H9 (cell line): ENCODE measurements at regions not wholly inside any gene's neighbourhood (a gene's known extent, or its start where the extent isn't known, plus 50 kb on each side); places are given as distances from the start of the nearest gene placed in this dataset.

ENCODE experiments used
- DNase-seq: peaks from one replicate; pipeline ENCODE4 v3.0.0-alpha.2; 2017
- H2AFZ ChIP-seq: one replicate; pipeline ENCODE4 v1.6.1; 2013; ENCODE audit warnings: mild to moderate bottlenecking, low read length, control low read depth, moderate library complexity
- H2AK5ac ChIP-seq: 2 replicates; pipeline ENCODE4 v1.6.1; 2013; ENCODE audit warnings: low read length, control low read depth, mixed read lengths; ENCODE audit not compliant: insufficient read length
- H2BK120ac ChIP-seq: one replicate; pipeline ENCODE4 v1.6.1; 2013; ENCODE audit warnings: low read depth, mild to moderate bottlenecking, low read length, control low read depth, inconsistent platforms; ENCODE audit not compliant: poor library complexity, severe bottlenecking
- H2BK12ac ChIP-seq: 2 replicates; pipeline ENCODE4 v1.6.1; 2013; ENCODE audit warnings: low read length, control low read depth, mixed read lengths, low read depth; ENCODE audit not compliant: insufficient read length
- H2BK15ac ChIP-seq: 2 replicates; pipeline ENCODE4 v1.6.1; 2013; ENCODE audit warnings: low read depth, low read length, control low read depth
- H2BK20ac ChIP-seq: one replicate; pipeline ENCODE4 v1.6.1; 2013; ENCODE audit warnings: low read depth, mild to moderate bottlenecking, low read length, control low read depth, inconsistent platforms; ENCODE audit not compliant: poor library complexity, severe bottlenecking
- H2BK5ac ChIP-seq: 2 replicates; pipeline ENCODE4 v1.6.1; 2013; ENCODE audit warnings: low read length, control low read depth, mixed read lengths; ENCODE audit not compliant: insufficient read length
- H3K14ac ChIP-seq: 2 replicates; pipeline ENCODE4 v1.6.1; 2013; ENCODE audit warnings: low read length, control low read depth; ENCODE audit not compliant: insufficient read depth
- H3K18ac ChIP-seq: 2 replicates; pipeline ENCODE4 v1.6.1; 2013; ENCODE audit warnings: low read depth, mild to moderate bottlenecking, mixed read lengths, low read length, control low read depth; ENCODE audit not compliant: insufficient read length
- H3K23ac ChIP-seq: 2 replicates; pipeline ENCODE4 v1.6.1; 2013; ENCODE audit warnings: low read length, control low read depth, mixed read lengths, low read depth; ENCODE audit not compliant: insufficient read length
- H3K23me2 ChIP-seq: 2 replicates; pipeline ENCODE4 v1.6.1; 2013; ENCODE audit warnings: low read depth, mild to moderate bottlenecking, mixed read lengths, low read length, control low read depth; ENCODE audit not compliant: insufficient read length, poor library complexity, severe bottlenecking
- H3K27ac ChIP-seq: 2 replicates; pipeline ENCODE4 v1.5.1; 2013; ENCODE audit warnings: low read length, control low read depth, mixed read lengths, low read depth; ENCODE audit not compliant: insufficient read length
- H3K27me3 ChIP-seq: 2 replicates; pipeline ENCODE4 v1.6.1; 2013; ENCODE audit warnings: low read length, control low read depth, inconsistent platforms; ENCODE audit not compliant: insufficient read depth
- H3K4ac ChIP-seq: 2 replicates; pipeline ENCODE4 v1.6.1; 2013; ENCODE audit warnings: low read depth, mild to moderate bottlenecking, control low read depth, inconsistent platforms, low read length, moderate library complexity
- H3K4me1 ChIP-seq: 2 replicates; pipeline ENCODE4 v1.6.1; 2013; ENCODE audit warnings: low read length, control low read depth, inconsistent platforms; ENCODE audit not compliant: insufficient read depth
- H3K4me2 ChIP-seq: 2 replicates; pipeline ENCODE4 v1.6.1; 2013; ENCODE audit warnings: low read length, control low read depth, mixed read lengths; ENCODE audit not compliant: insufficient read length, insufficient read depth
- H3K56ac ChIP-seq: 2 replicates; pipeline ENCODE4 v1.6.1; 2013; ENCODE audit warnings: low read depth, mild to moderate bottlenecking, mixed read lengths, low read length, control low read depth; ENCODE audit not compliant: insufficient read length
- H3K79me1 ChIP-seq: 2 replicates; pipeline ENCODE4 v1.6.1; 2013; ENCODE audit warnings: low read depth, mild to moderate bottlenecking, moderate library complexity, low read length, control low read depth, inconsistent platforms; ENCODE audit not compliant: insufficient read depth, poor library complexity, severe bottlenecking
- H3K79me2 ChIP-seq: 2 replicates; pipeline ENCODE4 v1.6.1; 2013; ENCODE audit warnings: low read length, control low read depth, inconsistent platforms; ENCODE audit not compliant: insufficient read depth
- H3K9ac ChIP-seq: 2 replicates; pipeline ENCODE4 v1.6.1; 2013; ENCODE audit warnings: low read length, control low read depth, mixed read lengths; ENCODE audit not compliant: insufficient read length; ENCODE audit errors: extremely low read depth
- H3K9me3 ChIP-seq: one replicate; pipeline ENCODE4 v1.6.1; 2013; ENCODE audit warnings: low read depth, low read length, inconsistent platforms; ENCODE audit not compliant: control insufficient read depth
- H3T11ph ChIP-seq: one replicate; pipeline ENCODE4 v1.6.1; 2013; ENCODE audit warnings: mild to moderate bottlenecking, low read length, control low read depth, inconsistent platforms
- H4K20me1 ChIP-seq: one replicate; pipeline ENCODE4 v1.6.1; 2013; ENCODE audit not compliant: control insufficient read depth, insufficient read length, insufficient read depth
- H4K5ac ChIP-seq: 2 replicates; pipeline ENCODE4 v1.6.1; 2013; ENCODE audit warnings: low read depth, mild to moderate bottlenecking, mixed read lengths, low read length, control low read depth; ENCODE audit not compliant: insufficient read length
- H4K8ac ChIP-seq: replicated peaks from 2 replicates; pipeline ENCODE4 v1.6.1; 2013; ENCODE audit warnings: low read length, control low read depth, mixed read lengths, low read depth; ENCODE audit not compliant: insufficient read length
- H4K91ac ChIP-seq: 2 replicates; pipeline ENCODE4 v1.6.1; 2013; ENCODE audit warnings: low read depth, mild to moderate bottlenecking, moderate library complexity, mixed read lengths, low read length, control low read depth; ENCODE audit not compliant: insufficient read length
- H3K27ac Mint-ChIP-seq, 3 experiments: 2 replicates in 2 of 3; 3 replicates in 1 of 3; pipeline ENCODE4 v1.8.0; 2020 to 2021; ENCODE audit warnings: mixed read lengths in 3 of 3, mild to moderate bottlenecking in 1 of 3, moderate library complexity in 1 of 3
- H3K27me3 Mint-ChIP-seq: 2 replicates; pipeline ENCODE4 v1.8.0; 2021; ENCODE audit warnings: low read depth, mild to moderate bottlenecking, moderate library complexity, mixed read lengths
- H3K36me3 Mint-ChIP-seq, 3 experiments: 2 replicates in 2 of 3; 3 replicates in 1 of 3; pipeline ENCODE4 v1.8.0; 2020 to 2021; ENCODE audit warnings: low read depth in 3 of 3, mixed read lengths in 3 of 3; ENCODE audit not compliant: insufficient read depth in 1 of 3
- H3K4me1 Mint-ChIP-seq, 2 experiments: 2 replicates each; pipeline ENCODE4 v1.8.0; 2020; ENCODE audit warnings: mixed read lengths in 2 of 2
- H3K4me3 Mint-ChIP-seq, 2 experiments: 2 replicates in 1 of 2; 3 replicates in 1 of 2; pipeline ENCODE4 v1.8.0; 2020 to 2021; ENCODE audit warnings: mild to moderate bottlenecking in 2 of 2, mixed read lengths in 2 of 2, moderate library complexity in 1 of 2
- H3K9me3 Mint-ChIP-seq, 2 experiments: 2 replicates in 1 of 2; 3 replicates in 1 of 2; pipeline ENCODE4 v1.8.0; 2020; ENCODE audit warnings: mild to moderate bottlenecking in 2 of 2, mixed read lengths in 2 of 2, moderate library complexity in 1 of 2
- CTCF ChIP-seq: fragments of 200-600 bp; sonication (generic); conservative IDR thresholded peaks from 3 replicates; pipeline ENCODE4 v1.8.0; 2021; ENCODE audit warnings: antibody characterized with exemption, mild to moderate bottlenecking
- WGBS: extraction: QIAGEN DNeasy Blood & Tissue Kit; methylation state at CpG from one replicate; pipeline ENCODE4 v1.1.7; 2013; ENCODE audit warnings: missing lambda C conversion rate, low lambda C conversion rate, mixed read lengths; ENCODE audit not compliant: insufficient read length; ENCODE audit errors: extremely low coverage; 5-methylcytosine and 5-hydroxymethylcytosine counted together

- no peaks in the 10 kb centered on the region for H3K23me2 ChIP-seq
- H3K23ac ChIP-seq, result no peak overlapping the region
- Mint-ChIP-seq H3K4me3 (no peak overlapping the region), H3K27me3 (peaks cover 2% of the 10 kb centered on the region; the same call in 1 of the 2 replicates), H3K36me3 (no peaks in the 10 kb centered on the region), H3K9me3 (no peaks in the 10 kb centered on the region; a peak in 1 of 5 replicates), H3K27ac (no peak overlapping the region), H3K4me1 (no peaks in the 10 kb centered on the region)
- H4K20me1 ChIP-seq, result no peaks in the 10 kb centered on the region
- H2BK20ac ChIP-seq, result no peak overlapping the region
- no peak overlapping the region for H2AK5ac ChIP-seq
- no peak overlapping the region for H3K56ac ChIP-seq
- H3T11ph ChIP-seq, result no peak overlapping the region
- H3K79me1 ChIP-seq, result no peaks in the 10 kb centered on the region
- H3K9me3 ChIP-seq, result no peaks in the 10 kb centered on the region
- no peak overlapping the region for H2BK15ac ChIP-seq
- no peak for TF ChIP-seq CTCF
- H2BK120ac ChIP-seq, result no peak overlapping the region
- H4K91ac ChIP-seq, result no peak overlapping the region
- H3K4ac ChIP-seq, result no peak overlapping the region
- H3K14ac ChIP-seq, result no peak overlapping the region
- WGBS, result no CpG with 5 or more reads among the region's 6 CpGs
- H3K18ac ChIP-seq, result no peak overlapping the region
- no peaks in the 10 kb centered on the region for H3K79me2 ChIP-seq
- no peak overlapping the region for H3K4me2 ChIP-seq
- no peak overlapping the region for H2BK5ac ChIP-seq
- no peak overlapping the region for H4K8ac ChIP-seq
- no peak for DNase-seq
- H2AFZ ChIP-seq, result no peak overlapping the region
- no peaks in the 10 kb centered on the region for H3K4me1 ChIP-seq
- no peak overlapping the region for H3K9ac ChIP-seq
- no peak overlapping the region for H2BK12ac ChIP-seq
- H4K5ac ChIP-seq, result no peak overlapping the region
- no peaks in the 10 kb centered on the region for H3K27me3 ChIP-seq
- no peak overlapping the region for H3K27ac ChIP-seq
Observed at GRCh38 chr2:126437016-126437415, 218.9 kb upstream of the GYPC start.
